HEK293 (cell line): ENCODE measurements at regions not wholly inside any gene's neighbourhood (a gene's known extent, or its start where the extent isn't known, plus 50 kb on each side); places are given as distances from the start of the nearest gene placed in this dataset.

ENCODE experiments used
- ZBTB44 ChIP-seq: fragments of 450-650 bp; IDR thresholded peaks from 2 replicates; pipeline ENCODE4 v1.5.1; 2018; ENCODE audit warnings: missing biosample characterization, mild to moderate bottlenecking, missing genetic modification characterization
- ZNF121 ChIP-seq: fragments of 450-650 bp; formaldehyde crosslinking; IDR thresholded peaks from 2 replicates; pipeline ENCODE4 v1.5.1; 2016; ENCODE audit warnings: missing biosample characterization, missing genetic modification characterization
- ZNF501 ChIP-seq: fragments of 450-650 bp; formaldehyde crosslinking; IDR thresholded peaks from 2 replicates; pipeline ENCODE4 v1.5.1; 2016; ENCODE audit warnings: missing biosample characterization, missing genetic modification characterization
- ZNF510 ChIP-seq: fragments of 450-650 bp; formaldehyde crosslinking; IDR thresholded peaks from 2 replicates; pipeline ENCODE4 v1.5.1; 2018; ENCODE audit warnings: mild to moderate bottlenecking, missing genetic modification characterization, missing biosample characterization; ENCODE audit not compliant: insufficient replicate concordance
- ZNF555 ChIP-seq: fragments of 450-650 bp; formaldehyde crosslinking; conservative IDR thresholded peaks from 2 replicates; pipeline ENCODE4 v1.5.1; 2017; ENCODE audit warnings: missing biosample characterization, mild to moderate bottlenecking, missing genetic modification characterization, inconsistent platforms
- TF ChIP-seq, protein P1 (sequence below): fragments of 450-650 bp; formaldehyde crosslinking; IDR thresholded peaks from 2 replicates; pipeline ENCODE4 v1.5.1; 2016; ENCODE audit warnings: missing biosample characterization, missing genetic modification characterization
- TF ChIP-seq, protein P2 (sequence below): fragments of 450-650 bp; formaldehyde crosslinking; IDR thresholded peaks from 2 replicates; pipeline ENCODE4 v1.5.1; 2016; ENCODE audit warnings: missing biosample characterization, missing genetic modification characterization
- TF ChIP-seq, protein P3 (sequence below): fragments of 450-650 bp; formaldehyde crosslinking; IDR thresholded peaks from 2 replicates; pipeline ENCODE4 v1.5.1; 2016; ENCODE audit warnings: missing biosample characterization, missing genetic modification characterization
- TF ChIP-seq, protein P4 (sequence below): fragments of 450-650 bp; formaldehyde crosslinking; IDR thresholded peaks from 2 replicates; pipeline ENCODE4 v1.5.1; 2016; ENCODE audit warnings: missing biosample characterization, missing genetic modification characterization

GRCh38 chr7:32318300-32319011, 171.7 kb downstream of the LSM5 start:
- TF ChIP-seq, protein P1, sequence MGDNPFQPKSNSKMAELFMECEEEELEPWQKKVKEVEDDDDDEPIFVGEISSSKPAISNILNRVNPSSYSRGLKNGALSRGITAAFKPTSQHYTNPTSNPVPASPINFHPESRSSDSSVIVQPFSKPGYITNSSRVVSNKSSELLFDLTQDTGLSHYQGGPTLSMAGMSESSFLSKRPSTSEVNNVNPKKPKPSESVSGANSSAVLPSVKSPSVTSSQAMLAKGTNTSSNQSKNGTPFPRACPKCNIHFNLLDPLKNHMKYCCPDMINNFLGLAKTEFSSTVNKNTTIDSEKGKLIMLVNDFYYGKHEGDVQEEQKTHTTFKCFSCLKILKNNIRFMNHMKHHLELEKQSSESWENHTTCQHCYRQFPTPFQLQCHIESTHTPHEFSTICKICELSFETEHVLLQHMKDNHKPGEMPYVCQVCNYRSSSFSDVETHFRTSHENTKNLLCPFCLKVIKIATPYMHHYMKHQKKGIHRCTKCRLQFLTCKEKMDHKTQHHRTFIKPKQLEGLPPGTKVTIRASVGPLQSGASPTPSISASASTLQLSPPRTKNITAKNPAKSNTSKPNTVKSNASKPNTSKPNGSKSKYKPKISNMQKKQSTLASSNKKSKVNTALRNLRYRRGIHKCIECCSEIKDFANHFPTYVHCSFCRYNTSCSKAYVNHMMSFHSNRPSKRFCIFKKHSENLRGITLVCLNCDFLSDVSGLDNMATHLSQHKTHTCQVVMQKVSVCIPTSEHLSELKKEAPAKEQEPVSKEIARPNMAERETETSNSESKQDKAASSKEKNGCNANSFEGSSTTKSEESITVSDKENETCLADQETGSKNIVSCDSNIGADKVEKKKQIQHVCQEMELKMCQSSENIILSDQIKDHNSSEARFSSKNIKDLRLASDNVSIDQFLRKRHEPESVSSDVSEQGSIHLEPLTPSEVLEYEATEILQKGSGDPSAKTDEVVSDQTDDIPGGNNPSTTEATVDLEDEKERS (tag by site-specific recombination), result no peak
- no peak for TF ChIP-seq ZNF510 (tag by site-specific recombination)
- TF ChIP-seq, protein P2, sequence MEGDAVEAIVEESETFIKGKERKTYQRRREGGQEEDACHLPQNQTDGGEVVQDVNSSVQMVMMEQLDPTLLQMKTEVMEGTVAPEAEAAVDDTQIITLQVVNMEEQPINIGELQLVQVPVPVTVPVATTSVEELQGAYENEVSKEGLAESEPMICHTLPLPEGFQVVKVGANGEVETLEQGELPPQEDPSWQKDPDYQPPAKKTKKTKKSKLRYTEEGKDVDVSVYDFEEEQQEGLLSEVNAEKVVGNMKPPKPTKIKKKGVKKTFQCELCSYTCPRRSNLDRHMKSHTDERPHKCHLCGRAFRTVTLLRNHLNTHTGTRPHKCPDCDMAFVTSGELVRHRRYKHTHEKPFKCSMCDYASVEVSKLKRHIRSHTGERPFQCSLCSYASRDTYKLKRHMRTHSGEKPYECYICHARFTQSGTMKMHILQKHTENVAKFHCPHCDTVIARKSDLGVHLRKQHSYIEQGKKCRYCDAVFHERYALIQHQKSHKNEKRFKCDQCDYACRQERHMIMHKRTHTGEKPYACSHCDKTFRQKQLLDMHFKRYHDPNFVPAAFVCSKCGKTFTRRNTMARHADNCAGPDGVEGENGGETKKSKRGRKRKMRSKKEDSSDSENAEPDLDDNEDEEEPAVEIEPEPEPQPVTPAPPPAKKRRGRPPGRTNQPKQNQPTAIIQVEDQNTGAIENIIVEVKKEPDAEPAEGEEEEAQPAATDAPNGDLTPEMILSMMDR (tag by site-specific recombination), result no peak
- no peak for TF ChIP-seq ZNF501 (tag by site-specific recombination)
- no peak for TF ChIP-seq ZBTB44
- no peak for TF ChIP-seq ZNF555 (tag by site-specific recombination)
- TF ChIP-seq, protein P3, sequence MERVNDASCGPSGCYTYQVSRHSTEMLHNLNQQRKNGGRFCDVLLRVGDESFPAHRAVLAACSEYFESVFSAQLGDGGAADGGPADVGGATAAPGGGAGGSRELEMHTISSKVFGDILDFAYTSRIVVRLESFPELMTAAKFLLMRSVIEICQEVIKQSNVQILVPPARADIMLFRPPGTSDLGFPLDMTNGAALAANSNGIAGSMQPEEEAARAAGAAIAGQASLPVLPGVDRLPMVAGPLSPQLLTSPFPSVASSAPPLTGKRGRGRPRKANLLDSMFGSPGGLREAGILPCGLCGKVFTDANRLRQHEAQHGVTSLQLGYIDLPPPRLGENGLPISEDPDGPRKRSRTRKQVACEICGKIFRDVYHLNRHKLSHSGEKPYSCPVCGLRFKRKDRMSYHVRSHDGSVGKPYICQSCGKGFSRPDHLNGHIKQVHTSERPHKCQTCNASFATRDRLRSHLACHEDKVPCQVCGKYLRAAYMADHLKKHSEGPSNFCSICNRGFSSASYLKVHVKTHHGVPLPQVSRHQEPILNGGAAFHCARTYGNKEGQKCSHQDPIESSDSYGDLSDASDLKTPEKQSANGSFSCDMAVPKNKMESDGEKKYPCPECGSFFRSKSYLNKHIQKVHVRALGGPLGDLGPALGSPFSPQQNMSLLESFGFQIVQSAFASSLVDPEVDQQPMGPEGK, result no peak
- TF ChIP-seq, protein P4, sequence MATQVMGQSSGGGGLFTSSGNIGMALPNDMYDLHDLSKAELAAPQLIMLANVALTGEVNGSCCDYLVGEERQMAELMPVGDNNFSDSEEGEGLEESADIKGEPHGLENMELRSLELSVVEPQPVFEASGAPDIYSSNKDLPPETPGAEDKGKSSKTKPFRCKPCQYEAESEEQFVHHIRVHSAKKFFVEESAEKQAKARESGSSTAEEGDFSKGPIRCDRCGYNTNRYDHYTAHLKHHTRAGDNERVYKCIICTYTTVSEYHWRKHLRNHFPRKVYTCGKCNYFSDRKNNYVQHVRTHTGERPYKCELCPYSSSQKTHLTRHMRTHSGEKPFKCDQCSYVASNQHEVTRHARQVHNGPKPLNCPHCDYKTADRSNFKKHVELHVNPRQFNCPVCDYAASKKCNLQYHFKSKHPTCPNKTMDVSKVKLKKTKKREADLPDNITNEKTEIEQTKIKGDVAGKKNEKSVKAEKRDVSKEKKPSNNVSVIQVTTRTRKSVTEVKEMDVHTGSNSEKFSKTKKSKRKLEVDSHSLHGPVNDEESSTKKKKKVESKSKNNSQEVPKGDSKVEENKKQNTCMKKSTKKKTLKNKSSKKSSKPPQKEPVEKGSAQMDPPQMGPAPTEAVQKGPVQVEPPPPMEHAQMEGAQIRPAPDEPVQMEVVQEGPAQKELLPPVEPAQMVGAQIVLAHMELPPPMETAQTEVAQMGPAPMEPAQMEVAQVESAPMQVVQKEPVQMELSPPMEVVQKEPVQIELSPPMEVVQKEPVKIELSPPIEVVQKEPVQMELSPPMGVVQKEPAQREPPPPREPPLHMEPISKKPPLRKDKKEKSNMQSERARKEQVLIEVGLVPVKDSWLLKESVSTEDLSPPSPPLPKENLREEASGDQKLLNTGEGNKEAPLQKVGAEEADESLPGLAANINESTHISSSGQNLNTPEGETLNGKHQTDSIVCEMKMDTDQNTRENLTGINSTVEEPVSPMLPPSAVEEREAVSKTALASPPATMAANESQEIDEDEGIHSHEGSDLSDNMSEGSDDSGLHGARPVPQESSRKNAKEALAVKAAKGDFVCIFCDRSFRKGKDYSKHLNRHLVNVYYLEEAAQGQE (tag by site-specific recombination), result no peak
- TF ChIP-seq ZNF121 (tag by site-specific recombination), result no peak
